ENCODE measurements at regions not wholly inside any gene's neighbourhood (a gene's known extent, or its start where the extent isn't known, plus 50 kb on each side); places are given as distances from the start of the nearest gene placed in this dataset.
A peak's percentile ranks its signal among the peaks of the same experiment; 100 is the strongest.

- Histone ChIP-seq H2AFZ (no peak overlapping the region), H3K9me3 (ENCODE audit: low read depth) (peaks cover 5% of the 10 kb centered on the region), H3K4me2 (no peak overlapping the region), H3K9me2 (replicated peaks; ENCODE audit: insufficient read depth) (no peaks in the 10 kb centered on the region), H3K27ac (peak overlapping the region; percentile 76), H4K20me1 (ENCODE audit: insufficient read depth, poor library complexity, severe bottlenecking) (no peaks in the 10 kb centered on the region), H3K36me3 (replicated peaks; ENCODE audit: insufficient read depth, low read depth) (no peaks in the 10 kb centered on the region), H3K27me3 (no peaks in the 10 kb centered on the region), H3K4me1 (ENCODE audit: insufficient read depth) (peaks cover 10% of the 10 kb centered on the region), H3K4me3 (no peak overlapping the region), H3K79me2 (no peaks in the 10 kb centered on the region)
- 83% methylated on average over 6 of the region's 6 CpGs for WGBS (ENCODE audit: low lambda C conversion rate, missing lambda C conversion rate)
- no peak for DNase-seq (ENCODE audit: low spot score)
- TF ChIP-seq EZH2 (IDR thresholded peaks at IDR 0.05; ENCODE audit: borderline replicate concordance) (no peak), EZH2phosphoT487 (IDR thresholded peaks at IDR 0.05; ENCODE audit: low read depth, severe bottlenecking, unreplicated experiment) (no peak)
- TF ChIP-seq, protein P1, sequence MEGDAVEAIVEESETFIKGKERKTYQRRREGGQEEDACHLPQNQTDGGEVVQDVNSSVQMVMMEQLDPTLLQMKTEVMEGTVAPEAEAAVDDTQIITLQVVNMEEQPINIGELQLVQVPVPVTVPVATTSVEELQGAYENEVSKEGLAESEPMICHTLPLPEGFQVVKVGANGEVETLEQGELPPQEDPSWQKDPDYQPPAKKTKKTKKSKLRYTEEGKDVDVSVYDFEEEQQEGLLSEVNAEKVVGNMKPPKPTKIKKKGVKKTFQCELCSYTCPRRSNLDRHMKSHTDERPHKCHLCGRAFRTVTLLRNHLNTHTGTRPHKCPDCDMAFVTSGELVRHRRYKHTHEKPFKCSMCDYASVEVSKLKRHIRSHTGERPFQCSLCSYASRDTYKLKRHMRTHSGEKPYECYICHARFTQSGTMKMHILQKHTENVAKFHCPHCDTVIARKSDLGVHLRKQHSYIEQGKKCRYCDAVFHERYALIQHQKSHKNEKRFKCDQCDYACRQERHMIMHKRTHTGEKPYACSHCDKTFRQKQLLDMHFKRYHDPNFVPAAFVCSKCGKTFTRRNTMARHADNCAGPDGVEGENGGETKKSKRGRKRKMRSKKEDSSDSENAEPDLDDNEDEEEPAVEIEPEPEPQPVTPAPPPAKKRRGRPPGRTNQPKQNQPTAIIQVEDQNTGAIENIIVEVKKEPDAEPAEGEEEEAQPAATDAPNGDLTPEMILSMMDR (IDR thresholded peaks at IDR 0.05; ENCODE audit: poor library complexity) = no peak
Observed at GRCh38 chr11:81033779-81034540, 1593.1 kb upstream of the TENM4 start.

DNA sequence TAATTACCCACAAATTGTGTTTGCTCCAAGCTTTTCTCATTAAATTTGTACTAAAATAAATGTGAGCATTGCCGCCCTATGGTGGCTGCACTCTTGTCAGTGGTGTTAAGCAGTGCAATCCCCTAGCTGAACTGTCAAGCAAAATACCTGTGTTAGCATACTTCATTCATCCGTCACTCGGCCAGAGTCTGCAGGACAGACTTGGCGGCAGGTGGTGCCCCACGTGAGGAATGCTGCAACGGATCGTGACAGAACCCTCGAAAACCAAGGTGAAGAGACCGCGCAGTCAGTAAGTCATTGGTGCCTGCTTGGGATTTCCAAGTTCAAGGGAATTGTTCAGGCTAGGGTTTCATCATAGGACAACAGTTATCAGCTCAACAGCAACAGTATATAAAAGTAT, 1592.1 kb upstream of the TENM4 start:
- H3K9me3 ChIP-seq (ENCODE audit: low read depth) = peaks cover 5% of the 10 kb centered on the region
- no peaks in the 10 kb centered on the region for H3K36me3 ChIP-seq (replicated peaks; ENCODE audit: insufficient read depth, low read depth)
- WGBS (ENCODE audit: low lambda C conversion rate, missing lambda C conversion rate) = 87% methylated on average over 10 of the region's 10 CpGs
- H3K27me3 ChIP-seq = no peaks in the 10 kb centered on the region
- H4K20me1 ChIP-seq (ENCODE audit: insufficient read depth, poor library complexity, severe bottlenecking) = no peaks in the 10 kb centered on the region
- TF ChIP-seq, protein P1 (IDR thresholded peaks at IDR 0.05; ENCODE audit: poor library complexity) = no peak
- no peak for TF ChIP-seq EZH2phosphoT487 (IDR thresholded peaks at IDR 0.05; ENCODE audit: low read depth, severe bottlenecking, unreplicated experiment)
- TF ChIP-seq EZH2 (IDR thresholded peaks at IDR 0.05; ENCODE audit: borderline replicate concordance) = no peak
- no peaks in the 10 kb centered on the region for H3K9me2 ChIP-seq (replicated peaks; ENCODE audit: insufficient read depth)
- H3K4me2 ChIP-seq = no peak overlapping the region
- H3K4me3 ChIP-seq = no peak overlapping the region
- H3K4me1 ChIP-seq (ENCODE audit: insufficient read depth) = peaks cover 6% of the 10 kb centered on the region
- H3K27ac ChIP-seq = peak overlapping the region; percentile 76
- DNase-seq (ENCODE audit: low spot score) = peak; percentile 58
- H3K79me2 ChIP-seq = no peaks in the 10 kb centered on the region
- no peak overlapping the region for H2AFZ ChIP-seq

DNA sequence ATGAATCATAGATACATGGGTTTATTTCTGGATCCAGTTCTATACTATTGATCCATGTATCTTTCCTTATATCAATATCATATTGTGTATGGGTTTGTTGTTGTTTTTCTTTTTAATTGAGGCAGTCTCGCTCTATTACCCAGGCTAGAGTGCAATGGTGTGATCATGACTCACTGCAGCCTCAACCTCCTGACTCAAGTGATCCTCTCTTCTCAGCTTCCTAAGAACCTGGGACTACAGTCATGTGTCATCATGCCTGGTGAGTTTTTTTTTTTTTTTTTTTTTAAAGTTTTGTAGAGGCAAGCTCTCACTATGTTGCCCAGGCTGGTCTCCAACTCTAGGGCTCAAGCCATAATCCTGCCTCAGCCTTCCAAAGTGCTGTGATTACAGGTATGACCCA, 1589.4 kb upstream of the TENM4 start:
- 100% methylated on average over 1 of the region's 1 CpG for WGBS (ENCODE audit: low lambda C conversion rate, missing lambda C conversion rate)
- Histone ChIP-seq H3K4me2 (no peak overlapping the region), H3K4me3 (no peak overlapping the region), H2AFZ (no peak overlapping the region), H3K27ac (no peak overlapping the region), H3K9me3 (ENCODE audit: low read depth) (no peaks in the 10 kb centered on the region), H3K4me1 (ENCODE audit: insufficient read depth) (peaks cover 6% of the 10 kb centered on the region), H3K27me3 (no peaks in the 10 kb centered on the region), H3K9me2 (replicated peaks; ENCODE audit: insufficient read depth) (no peaks in the 10 kb centered on the region), H3K36me3 (replicated peaks; ENCODE audit: insufficient read depth, low read depth) (no peaks in the 10 kb centered on the region), H4K20me1 (ENCODE audit: insufficient read depth, poor library complexity, severe bottlenecking) (no peaks in the 10 kb centered on the region), H3K79me2 (no peaks in the 10 kb centered on the region)
- TF ChIP-seq EZH2 (IDR thresholded peaks at IDR 0.05; ENCODE audit: borderline replicate concordance) (no peak), EZH2phosphoT487 (IDR thresholded peaks at IDR 0.05; ENCODE audit: low read depth, severe bottlenecking, unreplicated experiment) (no peak)
- TF ChIP-seq, protein P1 (IDR thresholded peaks at IDR 0.05; ENCODE audit: poor library complexity) = no peak
- DNase-seq (ENCODE audit: low spot score) = no peak
